VCaP (cell line): ENCODE measurements at regions not wholly inside any gene's neighbourhood (a gene's known extent, or its start where the extent isn't known, plus 50 kb on each side); places are given as distances from the start of the nearest gene placed in this dataset.

Experiments
- H3K27ac ChIP-seq: fragments of 450-650 bp; 2 replicates; pipeline ENCODE4 v1.5.1; 2017
- TF ChIP-seq, protein P1 (sequence below): fragments of 450-650 bp; conservative IDR thresholded peaks from 2 replicates; pipeline ENCODE4 v1.5.1; 2017; ENCODE audit warnings: mild to moderate bottlenecking, moderate library complexity

- H3K27ac ChIP-seq, result no peak overlapping the region
- TF ChIP-seq, protein P1, sequence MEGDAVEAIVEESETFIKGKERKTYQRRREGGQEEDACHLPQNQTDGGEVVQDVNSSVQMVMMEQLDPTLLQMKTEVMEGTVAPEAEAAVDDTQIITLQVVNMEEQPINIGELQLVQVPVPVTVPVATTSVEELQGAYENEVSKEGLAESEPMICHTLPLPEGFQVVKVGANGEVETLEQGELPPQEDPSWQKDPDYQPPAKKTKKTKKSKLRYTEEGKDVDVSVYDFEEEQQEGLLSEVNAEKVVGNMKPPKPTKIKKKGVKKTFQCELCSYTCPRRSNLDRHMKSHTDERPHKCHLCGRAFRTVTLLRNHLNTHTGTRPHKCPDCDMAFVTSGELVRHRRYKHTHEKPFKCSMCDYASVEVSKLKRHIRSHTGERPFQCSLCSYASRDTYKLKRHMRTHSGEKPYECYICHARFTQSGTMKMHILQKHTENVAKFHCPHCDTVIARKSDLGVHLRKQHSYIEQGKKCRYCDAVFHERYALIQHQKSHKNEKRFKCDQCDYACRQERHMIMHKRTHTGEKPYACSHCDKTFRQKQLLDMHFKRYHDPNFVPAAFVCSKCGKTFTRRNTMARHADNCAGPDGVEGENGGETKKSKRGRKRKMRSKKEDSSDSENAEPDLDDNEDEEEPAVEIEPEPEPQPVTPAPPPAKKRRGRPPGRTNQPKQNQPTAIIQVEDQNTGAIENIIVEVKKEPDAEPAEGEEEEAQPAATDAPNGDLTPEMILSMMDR, result no peak
Measured at GRCh38 chr6:48186746-48187145, 75.7 kb upstream of the PTCHD4 start.

- TF ChIP-seq, protein P1, result no peak
- no peak overlapping the region for H3K27ac ChIP-seq
Measured at GRCh38 chr6:48184648-48185047, 73.7 kb upstream of the PTCHD4 start.

- no peak overlapping the region for H3K27ac ChIP-seq
- TF ChIP-seq, protein P1, result no peak
Measured at GRCh38 chr6:48183811-48184605, 73.0 kb upstream of the PTCHD4 start.

- no peak overlapping the region for H3K27ac ChIP-seq
- TF ChIP-seq, protein P1, result no peak
Measured at GRCh38 chr6:48183178-48183577, 72.2 kb upstream of the PTCHD4 start.

DNA sequence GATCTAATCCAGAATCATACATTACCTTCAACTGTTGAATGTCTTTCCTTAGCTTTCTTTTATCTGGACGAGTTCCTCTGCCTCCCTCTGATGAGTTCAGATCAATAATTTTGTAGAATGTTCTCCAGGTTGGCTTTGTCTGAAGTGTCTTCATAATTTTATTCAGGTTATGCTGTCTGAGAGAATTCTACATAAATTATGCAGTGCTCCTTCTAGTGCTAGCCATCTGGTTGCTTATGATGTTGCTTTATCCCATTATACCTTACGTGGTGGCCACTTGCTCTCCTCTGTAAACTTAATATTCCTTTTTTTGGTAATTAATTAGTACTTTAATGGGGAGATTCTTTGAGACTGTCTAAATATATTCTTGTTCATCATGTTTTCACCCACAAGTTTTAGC, 67.7 kb upstream of the PTCHD4 start:
- H3K27ac ChIP-seq, result no peak overlapping the region
- TF ChIP-seq, protein P1, result no peak

DNA sequence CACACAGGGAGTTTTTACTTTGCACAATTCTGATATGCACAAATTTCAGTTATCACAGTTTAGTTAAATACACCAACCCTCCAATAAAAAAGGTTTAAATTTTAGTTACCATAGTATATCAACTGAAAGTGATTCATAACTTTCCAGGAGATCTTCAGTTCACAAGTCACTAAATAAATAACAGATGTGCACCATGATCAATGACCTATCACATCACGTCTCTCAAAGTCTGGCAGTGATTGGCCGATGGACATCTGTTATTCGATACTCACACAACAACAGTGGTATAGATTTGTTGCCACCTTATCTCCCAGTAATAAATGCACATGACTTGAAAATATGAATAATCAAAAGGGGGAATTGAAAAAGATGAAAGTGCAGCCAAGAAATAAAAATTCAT, 66.8 kb upstream of the PTCHD4 start:
- TF ChIP-seq, protein P1, result no peak
- no peak overlapping the region for H3K27ac ChIP-seq

GRCh38 chr6:48176645-48177308, 65.8 kb upstream of the PTCHD4 start:
- TF ChIP-seq, protein P1, result no peak
- H3K27ac ChIP-seq, result no peak overlapping the region
